Keratinocyte (primary cell): ENCODE measurements at regions not wholly inside any gene's neighbourhood (a gene's known extent, or its start where the extent isn't known, plus 50 kb on each side); places are given as distances from the start of the nearest gene placed in this dataset.

Experiments
- DNase-seq: peaks from one replicate; pipeline ENCODE4 v3.0.0-alpha.2; 2011; ENCODE audit warnings: low read depth, missing footprints, low spot score
- FAIRE-seq: peaks from 2 replicates; lab custom pipeline; 2011; peaks lifted over from hg19 to GRCh38; lab: Jason Lieb, UNC
- H2AFZ ChIP-seq: 2 replicates; pipeline ENCODE4 v1.6.0; 2012; ENCODE audit warnings: low read length, control low read depth, inconsistent platforms; ENCODE audit not compliant: control insufficient read depth
- H3K27ac ChIP-seq: 2 replicates; pipeline ENCODE4 v1.5.1; 2011; ENCODE audit warnings: low read length; ENCODE audit not compliant: control insufficient read depth, insufficient read depth
- H3K27me3 ChIP-seq: 3 replicates; pipeline ENCODE4 v1.6.0; 2011; ENCODE audit warnings: low read length; ENCODE audit not compliant: control insufficient read depth, insufficient read depth; ENCODE audit errors: extremely low read depth
- H3K36me3 ChIP-seq, 2 experiments: 2 replicates in 1 of 2; 3 replicates in 1 of 2; pipeline ENCODE4 v1.5.1; 2011; ENCODE audit warnings: low read length in 2 of 2, mild to moderate bottlenecking in 1 of 2; ENCODE audit not compliant: control insufficient read depth in 2 of 2, insufficient read depth in 2 of 2; ENCODE audit errors: extremely low read depth in 1 of 2
- H3K4me1 ChIP-seq: 3 replicates; pipeline ENCODE4 v1.5.1; 2011; ENCODE audit warnings: low read length; ENCODE audit not compliant: control insufficient read depth, insufficient read depth; ENCODE audit errors: extremely low read depth
- H3K4me2 ChIP-seq: 3 replicates; pipeline ENCODE4 v1.6.0; 2011; ENCODE audit warnings: low read depth, low read length; ENCODE audit not compliant: control insufficient read depth, insufficient read depth; ENCODE audit errors: extremely low read depth
- H3K4me3 ChIP-seq, 3 experiments: fragments of 200-600 bp in 1 of 3; sonication (generic) in 1 of 3; 2 replicates in 2 of 3; 3 replicates in 1 of 3; pipeline ENCODE4 v1.5.1; 2011 to 2016; ENCODE audit warnings: low read length in 3 of 3, mild to moderate bottlenecking in 3 of 3, control low read depth in 2 of 3, inconsistent platforms in 1 of 3, low read depth in 1 of 3, mixed read lengths in 1 of 3, mixed run types in 1 of 3, moderate library complexity in 1 of 3; ENCODE audit not compliant: control insufficient read depth in 2 of 3, insufficient read depth in 2 of 3; ENCODE audit errors: extremely low read depth in 1 of 3
- H3K79me2 ChIP-seq: 2 replicates; pipeline ENCODE4 v1.6.0; 2012; ENCODE audit warnings: low read length; ENCODE audit not compliant: control insufficient read depth, insufficient read depth
- H3K9ac ChIP-seq: 3 replicates; pipeline ENCODE4 v1.6.0; 2011; ENCODE audit warnings: low read length; ENCODE audit not compliant: control insufficient read depth, insufficient read depth; ENCODE audit errors: extremely low read depth
- H3K9me1 ChIP-seq: 3 replicates; pipeline ENCODE4 v1.6.0; 2011; ENCODE audit warnings: low read length; ENCODE audit not compliant: control insufficient read depth, insufficient read depth; ENCODE audit errors: extremely low read depth
- H3K9me3 ChIP-seq: 2 replicates; pipeline ENCODE4 v1.5.1; 2012; ENCODE audit warnings: low read depth, low read length; ENCODE audit not compliant: control insufficient read depth
- H4K20me1 ChIP-seq: 3 replicates; pipeline ENCODE4 v1.6.0; 2011; ENCODE audit warnings: low read length; ENCODE audit not compliant: control insufficient read depth, insufficient read depth; ENCODE audit errors: extremely low read depth
- CTCF ChIP-seq, 3 experiments: IDR thresholded peaks in 1 of 3; conservative IDR thresholded peaks in 1 of 3; optimal IDR thresholded peaks in 1 of 3; 2 replicates in 2 of 3; 3 replicates in 1 of 3; pipeline versions ENCODE3 to v1.5.1; 2011; ENCODE audit warnings: low read length in 3 of 3, mild to moderate bottlenecking in 3 of 3, moderate library complexity in 2 of 3, control low read depth in 1 of 3, inconsistent platforms in 1 of 3; ENCODE audit not compliant: insufficient read depth in 2 of 3; ENCODE audit errors: extremely low read depth in 1 of 3
- EZH2 ChIP-seq: IDR thresholded peaks from one replicate; pipeline ENCODE4 v1.6.1; 2012; ENCODE audit warnings: inconsistent platforms, mild to moderate bottlenecking, low read length, moderate library complexity
- dilution Hi-C: fragments of 300-500 bp; cut with MboI; formaldehyde crosslinking; loops from one replicate; pipeline ENCODE4 v1.7.0; 2020; ENCODE audit warnings: low sequenced_read_pairs; ENCODE audit not compliant: extremely low pct_ligation_motif_present

- DNase-seq: peak; percentile 30
- no peaks in the 10 kb centered on the region for H4K20me1 ChIP-seq
- H3K4me1 ChIP-seq: peaks cover 28% of the 10 kb centered on the region
- dilution Hi-C loops: no loop called here
- H3K9me1 ChIP-seq: no peaks in the 10 kb centered on the region
- H2AFZ ChIP-seq: peak overlapping the region; percentile 14
- H3K9me3 ChIP-seq: no peaks in the 10 kb centered on the region
- H3K4me3 ChIP-seq: peak overlapping the region; percentile 6 to 38 (median 8)
- H3K27ac ChIP-seq: peak overlapping the region; percentile 56
- H3K9ac ChIP-seq: peak overlapping the region; percentile 47
- no peaks in the 10 kb centered on the region for H3K79me2 ChIP-seq
- peak overlapping the region; percentile 68 for H3K4me2 ChIP-seq
- no peaks in the 10 kb centered on the region for H3K27me3 ChIP-seq
- no peaks in the 10 kb centered on the region for H3K36me3 ChIP-seq
- TF ChIP-seq CTCF (optimal IDR thresholded peaks at IDR 0.05 in 1 of 3, IDR thresholded peaks at IDR 0.05 in 1 of 3, conservative IDR thresholded peaks at IDR 0.05 in 1 of 3; ENCODE audit: extremely low read depth in 1 of 3, insufficient read depth in 2 of 3, low read length in 3 of 3) (no peak), EZH2 (no peak)
- no peak for FAIRE-seq
Measured at GRCh38 chr15:38130205-38130567, 122.5 kb upstream of the SPRED1 start.

- Histone ChIP-seq H3K4me3 (peak overlapping the region in 1 of 3 experiments; percentile 38), H3K9ac (no peak overlapping the region)
Measured at GRCh38 chr15:38130740-38131498, 121.7 kb upstream of the SPRED1 start.

More at GRCh38 chr15:38130740-38131498, 121.7 kb upstream of the SPRED1 start:
- DNase-seq (peak; percentile 33), FAIRE-seq (peak; percentile 79)
- Histone ChIP-seq H4K20me1 (no peaks in the 10 kb centered on the region), H3K27me3 (no peaks in the 10 kb centered on the region), H3K27ac (peak overlapping the region; percentile 56), H3K4me2 (peak overlapping the region; percentile 68), H3K9me3 (no peaks in the 10 kb centered on the region), H2AFZ (no peak overlapping the region), H3K36me3 (no peaks in the 10 kb centered on the region), H3K79me2 (no peaks in the 10 kb centered on the region), H3K4me1 (peaks cover 28% of the 10 kb centered on the region), H3K9me1 (no peaks in the 10 kb centered on the region)
- dilution Hi-C loops: no loop called here
- TF ChIP-seq EZH2: no peak
